GM19395 (cell line): ENCODE measurements at regions not wholly inside any gene's neighbourhood (a gene's known extent, or its start where the extent isn't known, plus 50 kb on each side); places are given as distances from the start of the nearest gene placed in this dataset.
"Not testable (repeated sequence)": the region's sequence is repeated elsewhere in the genome, so short reads cannot be mapped to it uniquely, and the experiment has no call there.

Experiments used
- ATAC-seq: cut with Tn5 transposase; IDR thresholded peaks from one replicate; pipeline ENCODE4 v1.9.1; 2021; ENCODE audit warnings: mild to moderate bottlenecking, moderate library complexity; ENCODE audit not compliant: unreplicated experiment

DNA sequence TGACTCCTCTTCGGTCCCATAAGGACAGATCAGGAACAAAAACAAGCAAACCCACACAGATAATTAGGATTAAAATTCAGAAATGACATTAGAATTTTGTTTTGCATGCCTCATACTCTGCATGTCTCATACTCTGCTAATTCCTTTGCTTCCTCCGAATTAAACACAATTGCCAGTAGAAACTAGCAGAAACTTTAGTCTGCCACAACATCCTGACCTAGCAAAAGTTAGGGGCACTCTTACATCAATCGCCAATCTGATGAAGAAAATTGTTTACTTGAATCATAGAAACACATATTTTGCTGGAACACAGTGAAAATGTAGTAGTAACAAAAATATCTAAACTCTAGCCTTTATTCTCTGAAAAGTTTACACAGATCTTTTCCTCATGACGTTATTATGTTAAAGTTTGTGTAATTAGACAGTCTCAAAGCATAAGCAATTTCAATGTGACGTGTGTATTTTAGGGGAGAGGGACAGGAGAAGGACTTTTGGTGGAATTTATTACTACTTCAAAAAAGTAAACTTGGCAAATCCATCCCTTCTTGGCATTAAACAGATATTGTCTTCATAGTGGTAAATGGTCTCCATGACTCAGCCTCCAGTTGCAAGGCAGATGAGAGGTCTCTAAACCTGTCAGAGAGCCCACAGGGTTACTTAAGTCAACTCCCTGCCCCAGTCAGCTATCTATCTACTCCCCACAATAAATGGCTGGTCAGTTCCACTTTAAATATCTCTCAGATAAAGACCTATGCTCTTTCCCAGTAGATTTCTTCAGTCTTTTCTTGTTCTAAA, 249.8 kb upstream of the UBASH3B start:
- no peak for ATAC-seq

GRCh38 chr11:122404571-122404970, 251.0 kb upstream of the UBASH3B start:
- ATAC-seq, result no peak

DNA sequence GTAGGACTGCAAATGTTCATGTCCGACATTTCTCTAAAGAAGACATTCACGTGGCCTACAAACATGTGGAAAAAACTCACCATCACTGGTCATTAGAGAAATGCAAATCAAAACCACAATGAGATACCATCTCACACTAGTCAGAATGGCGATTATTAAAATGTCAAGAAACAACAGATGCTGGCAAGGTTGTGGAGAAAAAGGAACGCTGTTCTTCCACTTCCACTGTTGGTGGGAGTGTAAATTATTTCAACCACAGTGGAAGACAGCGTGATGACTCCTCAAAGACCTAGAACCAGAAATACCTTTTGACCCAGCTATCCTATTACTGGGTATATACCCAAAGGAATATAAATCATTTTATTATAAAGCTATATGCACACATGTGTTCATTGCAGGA, 253.9 kb upstream of the UBASH3B start:
- not testable (repeated sequence) for ATAC-seq

- peak; percentile 74 for ATAC-seq
These were observed 256.1 kb upstream of the UBASH3B start for GRCh38 chr11:122399375-122399774.

GRCh38 chr11:122398851-122399250, 256.7 kb upstream of the UBASH3B start:
- ATAC-seq, result no peak

- ATAC-seq, result peak; percentile 54
These were observed 257.4 kb upstream of the UBASH3B start for GRCh38 chr11:122398167-122398566.

GRCh38 chr11:122395282-122395681, 260.2 kb upstream of the UBASH3B start:
- ATAC-seq, result no peak

DNA sequence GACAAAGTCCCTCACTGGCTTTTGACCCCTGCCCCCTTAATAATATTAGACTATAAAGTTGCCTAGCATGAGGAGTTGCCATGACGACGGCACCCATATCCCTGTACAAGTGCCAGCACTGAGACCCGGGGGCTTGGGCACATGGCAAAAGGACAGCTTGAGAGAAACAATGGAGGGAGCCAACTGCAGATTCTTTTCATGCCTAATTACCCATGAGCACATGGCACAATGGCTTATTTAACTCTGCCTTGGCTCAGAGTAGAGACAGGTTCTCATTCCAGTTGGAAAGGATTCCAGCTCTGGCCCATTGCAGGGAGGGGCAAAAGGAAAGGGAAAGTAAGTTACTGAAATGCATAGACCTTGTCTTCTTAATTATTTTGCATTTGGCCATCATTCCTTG, 261.2 kb upstream of the UBASH3B start:
- no peak for ATAC-seq

- ATAC-seq, result no peak
These were observed 262.2 kb upstream of the UBASH3B start for GRCh38 chr11:122393209-122393860.

GRCh38 chr11:122392508-122392907, 263.0 kb upstream of the UBASH3B start:
- ATAC-seq, result no peak

DNA sequence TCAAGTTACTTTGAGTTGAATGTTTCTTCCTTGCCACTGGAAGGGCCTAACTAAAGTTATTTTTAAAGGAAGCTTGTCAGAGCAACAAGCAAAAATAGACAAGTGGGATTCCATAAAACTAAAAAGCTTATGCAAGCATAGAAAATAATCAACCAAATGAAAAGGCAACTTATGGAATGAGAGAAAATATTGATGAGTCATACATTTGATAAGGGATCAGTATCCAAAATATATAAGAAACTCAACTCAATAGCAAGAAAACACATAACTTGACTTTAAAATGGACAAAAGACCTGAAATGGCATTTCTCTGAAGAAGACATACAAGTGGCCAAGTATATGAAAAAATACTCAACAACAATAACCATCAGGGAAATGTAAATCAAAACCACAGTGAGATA, 264.5 kb upstream of the UBASH3B start:
- ATAC-seq, result no peak

DNA sequence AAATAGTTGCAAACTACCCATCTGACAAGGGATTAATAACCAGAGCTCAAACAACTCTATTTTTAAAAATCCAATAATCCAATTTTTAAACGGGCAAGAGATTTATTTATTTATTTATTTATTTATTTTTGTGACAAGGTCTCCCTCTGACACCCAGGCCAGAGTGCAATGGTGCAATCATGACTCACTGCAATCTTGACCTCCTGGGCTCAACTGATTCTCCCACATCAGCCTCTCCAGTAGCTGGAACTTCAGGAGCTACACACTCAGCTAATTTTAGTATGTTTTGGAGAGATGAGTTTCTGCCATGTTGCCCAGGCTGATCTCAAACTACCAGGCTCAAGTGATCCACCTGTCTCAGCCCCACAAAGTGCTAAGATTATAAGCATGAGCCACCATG, 267.2 kb upstream of the BLID start:
- ATAC-seq, result no peak

GRCh38 chr11:122375687-122376399, 259.8 kb upstream of the BLID start:
- no peak for ATAC-seq

GRCh38 chr11:122368796-122369195, 252.8 kb upstream of the BLID start:
- no peak for ATAC-seq

DNA sequence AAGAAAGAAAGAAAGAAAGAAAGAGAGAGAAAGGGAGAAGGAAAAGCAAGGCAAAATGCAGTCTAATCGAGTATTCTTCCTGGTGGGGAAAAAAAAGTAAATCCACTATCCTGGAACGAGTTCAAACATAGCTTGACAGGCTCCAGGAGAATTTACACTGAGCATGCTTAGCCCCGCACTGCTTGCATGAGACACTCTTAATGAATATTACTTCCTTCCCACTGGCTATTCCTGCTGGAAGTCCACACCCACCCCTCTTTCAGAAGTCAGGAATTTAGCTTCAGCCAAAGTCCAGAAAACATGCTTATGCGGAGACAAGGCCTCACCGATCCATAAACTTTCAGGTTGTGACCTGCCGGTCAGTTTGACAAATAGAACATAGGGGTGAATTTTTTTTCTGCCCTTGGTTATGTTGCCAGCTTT, 251.8 kb upstream of the BLID start:
- no peak for ATAC-seq

GRCh38 chr11:122365610-122366360, 249.8 kb upstream of the BLID start:
- no peak for ATAC-seq

GRCh38 chr11:122363296-122363695, 247.3 kb upstream of the BLID start:
- no peak for ATAC-seq

GRCh38 chr11:122362381-122362780, 246.4 kb upstream of the BLID start:
- no peak for ATAC-seq

DNA sequence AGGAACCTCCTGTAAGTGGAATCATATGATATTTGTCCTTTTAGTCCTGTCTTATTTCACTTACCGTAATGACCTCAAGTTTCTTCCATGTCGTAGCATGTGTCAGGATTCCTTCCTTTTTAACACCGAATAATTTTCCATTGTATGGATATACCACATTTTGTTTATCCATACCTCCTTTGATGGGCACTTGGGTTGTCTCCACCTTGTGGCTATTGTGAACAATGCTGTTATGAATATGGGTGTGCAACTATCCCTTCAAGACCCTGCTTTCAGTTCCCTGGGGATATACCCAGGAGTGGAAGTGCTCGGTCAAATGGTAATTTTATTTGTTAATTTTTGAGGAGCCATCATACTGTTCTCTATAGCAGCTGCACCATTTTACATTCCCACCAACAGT, 244.9 kb upstream of the BLID start:
- ATAC-seq, result no peak

DNA sequence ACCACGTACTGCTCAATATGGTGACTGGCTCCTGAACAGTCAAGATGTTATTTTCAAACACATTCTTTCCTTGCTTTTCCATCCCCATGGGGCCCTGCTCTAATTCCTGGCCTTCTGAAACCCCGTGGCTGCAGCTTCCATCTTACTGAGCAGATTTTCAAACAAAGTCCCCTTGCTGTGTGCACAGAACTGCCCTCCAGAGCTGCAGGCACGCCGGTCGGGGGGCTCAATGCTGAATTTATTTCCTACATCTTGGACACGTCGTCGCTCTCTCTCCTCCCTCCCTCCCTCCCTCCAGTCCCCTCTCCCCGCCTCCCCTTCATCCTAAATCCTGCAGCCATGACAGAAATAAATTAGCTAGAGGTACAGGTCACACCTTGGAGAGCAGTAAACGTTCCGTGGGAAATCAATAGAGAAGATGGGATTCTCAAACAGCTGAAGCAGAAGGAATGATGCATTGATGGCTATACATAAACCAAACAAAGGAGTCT, 243.1 kb upstream of the BLID start:
- ATAC-seq, result no peak

GRCh38 chr11:122358292-122358691, 242.3 kb upstream of the BLID start:
- ATAC-seq, result no peak
